HEK293 (cell line): ENCODE measurements at regions not wholly inside any gene's neighbourhood (a gene's known extent, or its start where the extent isn't known, plus 50 kb on each side); places are given as distances from the start of the nearest gene placed in this dataset.

Source experiments
- ZNF549 ChIP-seq: fragments of 450-650 bp; IDR thresholded peaks from 2 replicates; pipeline ENCODE4 v1.5.1; 2018; ENCODE audit warnings: missing biosample characterization, missing genetic modification characterization, mild to moderate bottlenecking, inconsistent platforms, moderate library complexity
- TF ChIP-seq, protein P1 (sequence below): fragments of 450-650 bp; formaldehyde crosslinking; IDR thresholded peaks from 2 replicates; pipeline ENCODE4 v1.5.1; 2017; ENCODE audit warnings: missing biosample characterization, missing genetic modification characterization

DNA sequence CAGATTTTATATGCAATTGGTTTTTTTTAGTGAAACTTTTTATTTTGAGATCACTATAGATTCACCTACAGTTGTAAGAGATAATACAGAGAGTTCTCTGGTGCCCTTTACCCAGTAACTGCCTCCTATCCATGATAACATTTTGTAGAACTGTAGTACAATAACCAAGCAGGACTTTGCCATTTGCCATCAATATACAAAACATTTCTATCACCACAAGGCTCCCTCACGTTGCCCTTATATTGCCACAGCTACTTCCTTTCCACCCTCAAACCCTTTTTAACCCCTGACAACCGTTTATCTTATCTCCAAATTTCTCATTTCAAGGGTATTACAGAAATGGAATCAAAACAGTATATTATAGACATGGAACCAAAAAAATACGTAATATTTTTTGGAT is 130.7 kb upstream of the GOLGA6L4 start:
- TF ChIP-seq, protein P1, sequence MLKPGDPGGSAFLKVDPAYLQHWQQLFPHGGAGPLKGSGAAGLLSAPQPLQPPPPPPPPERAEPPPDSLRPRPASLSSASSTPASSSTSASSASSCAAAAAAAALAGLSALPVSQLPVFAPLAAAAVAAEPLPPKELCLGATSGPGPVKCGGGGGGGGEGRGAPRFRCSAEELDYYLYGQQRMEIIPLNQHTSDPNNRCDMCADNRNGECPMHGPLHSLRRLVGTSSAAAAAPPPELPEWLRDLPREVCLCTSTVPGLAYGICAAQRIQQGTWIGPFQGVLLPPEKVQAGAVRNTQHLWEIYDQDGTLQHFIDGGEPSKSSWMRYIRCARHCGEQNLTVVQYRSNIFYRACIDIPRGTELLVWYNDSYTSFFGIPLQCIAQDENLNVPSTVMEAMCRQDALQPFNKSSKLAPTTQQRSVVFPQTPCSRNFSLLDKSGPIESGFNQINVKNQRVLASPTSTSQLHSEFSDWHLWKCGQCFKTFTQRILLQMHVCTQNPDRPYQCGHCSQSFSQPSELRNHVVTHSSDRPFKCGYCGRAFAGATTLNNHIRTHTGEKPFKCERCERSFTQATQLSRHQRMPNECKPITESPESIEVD: no peak
- TF ChIP-seq ZNF549: no peak
